OCI-LY3 (cell line): ENCODE measurements at regions not wholly inside any gene's neighbourhood (a gene's known extent, or its start where the extent isn't known, plus 50 kb on each side); places are given as distances from the start of the nearest gene placed in this dataset.

Source experiments
- H2AFZ ChIP-seq: fragments of 200-600, 300-600 bp; shearing (Covaris generic); 2 replicates; pipeline ENCODE4 v1.6.0; 2014; ENCODE audit warnings: antibody characterized with exemption, low read depth, low read length
- H3K27ac ChIP-seq: fragments of 200-600, 300-600 bp; sonication (generic); 2 replicates; pipeline ENCODE4 v1.5.1; 2014; ENCODE audit warnings: mild to moderate bottlenecking, low read length, moderate library complexity, mixed read lengths
- H3K27me3 ChIP-seq: fragments of 200-600, 300-600 bp; sonication (generic); 2 replicates; pipeline ENCODE4 v1.6.1; 2014; ENCODE audit warnings: low read depth, low read length, mixed read lengths
- H3K36me3 ChIP-seq: fragments of 200-600, 300-600 bp; sonication (generic); replicated peaks from 2 replicates; pipeline ENCODE3; 2014; ENCODE audit warnings: low read depth, low read length, mixed read lengths
- H3K4me1 ChIP-seq: fragments of 300-600, 200-600 bp; sonication (generic); 2 replicates; pipeline ENCODE4 v1.6.1; 2014; ENCODE audit warnings: low read length, mixed read lengths
- H3K4me2 ChIP-seq: fragments of 200-600, 300-600 bp; sonication (generic); 2 replicates; pipeline ENCODE4 v1.6.1; 2014; ENCODE audit warnings: low read length, mixed read lengths
- H3K4me3 ChIP-seq: fragments of 300-600, 200-600 bp; sonication (generic); 2 replicates; pipeline ENCODE4 v1.5.1; 2014; ENCODE audit warnings: antibody characterized with exemption, mild to moderate bottlenecking, low read length, moderate library complexity
- H3K79me2 ChIP-seq: fragments of 300-600, 200-600 bp; shearing (Covaris generic); 2 replicates; pipeline ENCODE4 v1.6.1; 2014; ENCODE audit warnings: mild to moderate bottlenecking, low read length, mixed read lengths
- H3K9ac ChIP-seq: fragments of 300-600, 200-600 bp; shearing (Covaris generic); 2 replicates; pipeline ENCODE4 v1.6.0; 2014; ENCODE audit warnings: mild to moderate bottlenecking, low read length, moderate library complexity
- H3K9me3 ChIP-seq: fragments of 200-600, 300-600 bp; shearing (Covaris generic); 2 replicates; pipeline ENCODE4 v1.6.1; 2014; ENCODE audit warnings: low read length, mixed read lengths; ENCODE audit not compliant: insufficient read depth
- H4K20me1 ChIP-seq: fragments of 200-600, 300-600 bp; sonication (generic); 2 replicates; pipeline ENCODE4 v1.6.1; 2016; ENCODE audit warnings: low read length, mixed read lengths; ENCODE audit not compliant: insufficient read depth
- CTCF ChIP-seq: fragments of 200-600, 300-600 bp; sonication (generic); IDR thresholded peaks from 2 replicates; pipeline ENCODE4 v1.5.1; 2014; ENCODE audit warnings: antibody characterized with exemption, low read length, low read depth
- EZH2phosphoT487 ChIP-seq: fragments of 200-600 bp; shearing (Covaris generic); IDR thresholded peaks from 2 replicates; pipeline ENCODE4 v1.6.1; 2018; ENCODE audit warnings: antibody characterized with exemption, mixed run types, low read depth

DNA sequence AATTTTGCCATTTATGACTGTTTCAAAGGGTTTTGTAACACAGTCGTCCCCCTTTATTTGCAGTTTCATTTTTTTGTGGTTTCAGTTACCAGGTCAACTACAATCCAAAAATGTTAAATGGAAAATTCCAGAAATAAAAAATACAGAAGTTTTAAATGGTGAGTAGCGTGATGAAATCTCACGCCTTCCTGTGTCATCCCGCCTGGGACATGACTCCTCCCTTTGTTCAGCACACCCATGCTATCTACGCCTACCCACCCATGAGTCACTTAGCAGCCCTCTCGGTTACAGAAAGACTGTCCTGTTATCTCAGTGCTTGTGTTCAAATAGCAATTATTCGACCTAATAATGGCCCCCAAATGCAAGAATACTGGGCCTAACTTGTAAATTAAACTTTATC is 765.3 kb upstream of the ADAMTS16 start:
- Histone ChIP-seq H2AFZ (no peak overlapping the region), H3K4me2 (no peak overlapping the region), H3K9ac (no peak overlapping the region), H3K79me2 (no peaks in the 10 kb centered on the region), H3K36me3 (no peaks in the 10 kb centered on the region), H3K27ac (no peak overlapping the region), H3K4me3 (no peak overlapping the region), H3K4me1 (no peaks in the 10 kb centered on the region), H4K20me1 (no peaks in the 10 kb centered on the region), H3K27me3 (no peaks in the 10 kb centered on the region), H3K9me3 (no peaks in the 10 kb centered on the region)
- TF ChIP-seq CTCF: no peak
- TF ChIP-seq EZH2phosphoT487: no peak

DNA sequence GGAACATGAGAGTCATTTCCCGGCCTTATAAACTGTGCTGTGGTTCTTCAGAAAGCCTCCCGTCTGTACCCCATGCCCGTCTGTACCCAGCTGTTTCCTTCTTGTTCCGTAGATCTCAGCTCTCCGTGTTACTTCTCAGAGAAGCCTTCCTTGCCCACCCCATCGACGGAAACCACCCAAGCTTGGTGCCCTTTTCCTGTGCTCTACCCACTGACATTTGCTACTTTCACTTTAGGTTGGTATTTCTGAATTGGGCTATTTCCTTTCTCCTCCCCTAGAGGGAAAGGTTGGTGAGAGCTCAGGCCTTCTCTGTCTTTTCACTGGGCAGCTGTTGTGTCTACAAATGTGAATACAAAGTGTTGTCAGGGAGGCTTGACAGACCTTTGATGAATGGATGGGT is 764.5 kb upstream of the ADAMTS16 start:
- no peaks in the 10 kb centered on the region for H4K20me1 ChIP-seq
- no peak overlapping the region for H3K4me2 ChIP-seq
- H3K27ac ChIP-seq: no peak overlapping the region
- no peaks in the 10 kb centered on the region for H3K36me3 ChIP-seq
- H3K4me3 ChIP-seq: no peak overlapping the region
- H3K27me3 ChIP-seq: no peaks in the 10 kb centered on the region
- no peak overlapping the region for H2AFZ ChIP-seq
- H3K79me2 ChIP-seq: no peaks in the 10 kb centered on the region
- H3K9me3 ChIP-seq: no peaks in the 10 kb centered on the region
- no peak overlapping the region for H3K9ac ChIP-seq
- no peaks in the 10 kb centered on the region for H3K4me1 ChIP-seq
- TF ChIP-seq CTCF (no peak), EZH2phosphoT487 (no peak)

- Histone ChIP-seq H3K4me1 (no peaks in the 10 kb centered on the region), H3K9ac (no peak overlapping the region), H3K27ac (no peak overlapping the region), H2AFZ (no peak overlapping the region), H3K4me3 (no peak overlapping the region), H3K4me2 (no peak overlapping the region), H3K27me3 (no peaks in the 10 kb centered on the region), H3K36me3 (no peaks in the 10 kb centered on the region), H4K20me1 (no peaks in the 10 kb centered on the region), H3K79me2 (no peaks in the 10 kb centered on the region), H3K9me3 (no peaks in the 10 kb centered on the region)
- TF ChIP-seq CTCF: no peak
Measured at GRCh38 chr5:4383102-4383501, 757.0 kb upstream of the ADAMTS16 start.

DNA sequence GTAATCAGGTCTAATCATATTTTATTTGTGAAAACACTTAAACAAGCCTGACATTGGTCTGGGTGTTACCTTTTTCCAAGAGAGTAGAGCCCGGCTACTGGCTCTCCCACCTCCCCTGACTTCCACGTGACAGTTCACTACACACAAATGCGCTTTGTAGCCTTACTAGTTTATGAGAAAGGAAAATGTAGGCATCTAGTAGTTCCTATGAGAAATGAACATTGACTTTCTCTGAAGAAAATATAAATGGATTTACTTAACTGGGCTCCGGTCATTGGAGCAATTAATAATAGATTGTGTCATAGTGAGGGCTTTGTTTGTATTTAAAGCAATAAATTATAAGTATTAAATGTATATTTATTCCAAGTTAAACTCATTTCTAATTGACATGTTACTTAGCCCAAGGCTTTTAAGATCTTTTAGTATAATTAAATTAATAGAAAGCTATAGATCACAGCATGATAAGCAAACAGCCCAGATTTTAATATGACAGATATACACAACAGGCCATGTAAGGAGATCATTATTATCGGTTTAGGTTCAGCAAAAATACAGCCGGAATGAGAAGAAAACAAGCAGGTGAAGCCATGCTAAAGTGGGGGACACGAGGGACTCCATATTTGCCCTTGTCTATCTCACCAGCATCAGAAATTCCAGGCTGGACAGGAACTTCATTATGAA is 756.5 kb upstream of the ADAMTS16 start:
- H3K4me1 ChIP-seq: no peaks in the 10 kb centered on the region
- no peaks in the 10 kb centered on the region for H3K9me3 ChIP-seq
- H3K36me3 ChIP-seq: no peaks in the 10 kb centered on the region
- no peak overlapping the region for H2AFZ ChIP-seq
- H4K20me1 ChIP-seq: no peaks in the 10 kb centered on the region
- no peak overlapping the region for H3K9ac ChIP-seq
- H3K27me3 ChIP-seq: no peaks in the 10 kb centered on the region
- no peak overlapping the region for H3K27ac ChIP-seq
- H3K4me3 ChIP-seq: no peak overlapping the region
- H3K4me2 ChIP-seq: no peak overlapping the region
- H3K79me2 ChIP-seq: no peaks in the 10 kb centered on the region
- TF ChIP-seq CTCF: no peak
- TF ChIP-seq EZH2phosphoT487: no peak
